ENCODE measurements at regions not wholly inside any gene's neighbourhood (a gene's known extent, or its start where the extent isn't known, plus 50 kb on each side); places are given as distances from the start of the nearest gene placed in this dataset.

- no peak for DNase-seq
Observed at GRCh38 chr3:107062310-107062709, 314.9 kb upstream of the CCDC54 start.

DNA sequence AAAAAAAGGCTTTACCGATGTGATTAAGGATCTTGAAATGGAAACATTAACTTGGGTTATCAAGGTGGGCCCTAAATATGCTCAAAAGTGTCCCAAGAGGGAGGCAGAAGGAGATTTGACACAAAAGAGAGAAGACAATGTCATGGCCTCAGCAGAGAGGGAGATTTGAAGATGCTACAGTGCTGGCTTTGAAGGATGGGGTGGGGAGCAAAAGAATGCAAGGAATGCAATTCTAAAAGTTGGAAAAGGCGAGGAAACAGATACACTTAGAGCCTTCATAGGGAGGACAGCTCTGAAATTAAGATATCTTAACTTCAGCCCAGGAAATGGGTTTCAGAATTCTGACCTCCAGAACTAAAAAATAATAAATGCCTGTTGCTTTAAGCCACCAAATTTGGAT is 314.5 kb upstream of the CCDC54 start:
- DNase-seq = peak; percentile 65

DNA sequence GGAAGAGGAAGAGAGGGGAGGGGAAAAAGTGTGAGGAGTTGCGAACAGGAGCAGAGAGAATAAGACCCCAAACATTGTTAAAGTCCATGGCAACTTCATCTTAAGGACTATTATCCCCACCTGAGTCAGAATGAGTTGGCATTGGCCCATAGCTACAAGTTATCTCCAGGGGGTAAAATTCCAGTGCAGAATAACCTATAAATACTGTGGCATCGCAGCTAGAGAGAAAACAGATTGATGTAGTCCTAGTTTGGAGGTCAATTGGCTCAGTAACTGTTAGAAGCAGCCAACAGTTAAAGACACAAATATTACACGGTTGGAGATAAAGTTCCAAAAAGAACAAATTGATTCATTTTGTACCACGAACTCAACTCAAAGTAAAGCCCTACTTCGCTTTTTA is 313.9 kb upstream of the CCDC54 start:
- peak; percentile 60 for DNase-seq

DNA sequence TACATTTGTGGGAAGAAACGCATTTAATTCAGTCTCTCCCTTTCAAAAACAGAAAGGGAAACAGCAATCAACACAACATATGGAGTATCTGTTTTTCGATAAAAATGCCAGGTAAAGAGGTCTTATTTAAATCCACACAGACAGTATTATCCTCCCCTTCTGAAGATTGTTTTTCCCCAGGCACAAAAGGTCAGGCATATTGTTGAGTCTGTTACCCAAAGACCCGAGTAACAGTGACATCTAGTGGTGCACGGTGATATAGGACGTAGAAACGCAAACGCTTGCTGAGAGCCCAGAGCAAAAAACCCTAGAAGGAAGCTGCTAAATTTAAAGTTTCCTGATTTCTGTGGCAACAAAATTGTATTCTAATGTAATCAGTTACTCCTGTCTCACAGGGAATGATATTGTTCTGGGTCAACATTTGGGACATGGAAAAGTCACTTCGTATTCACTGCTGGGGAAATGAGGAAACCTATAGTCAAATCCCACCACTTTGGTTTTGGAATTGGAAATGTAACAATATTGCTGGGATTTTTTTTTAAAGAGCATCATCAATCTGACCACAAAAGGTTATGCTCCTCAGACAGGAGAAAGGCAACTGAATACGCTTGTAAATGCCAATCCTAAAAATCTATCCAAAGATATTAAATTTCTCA is 312.7 kb upstream of the CCDC54 start:
- DNase-seq = peak; percentile 79

DNA sequence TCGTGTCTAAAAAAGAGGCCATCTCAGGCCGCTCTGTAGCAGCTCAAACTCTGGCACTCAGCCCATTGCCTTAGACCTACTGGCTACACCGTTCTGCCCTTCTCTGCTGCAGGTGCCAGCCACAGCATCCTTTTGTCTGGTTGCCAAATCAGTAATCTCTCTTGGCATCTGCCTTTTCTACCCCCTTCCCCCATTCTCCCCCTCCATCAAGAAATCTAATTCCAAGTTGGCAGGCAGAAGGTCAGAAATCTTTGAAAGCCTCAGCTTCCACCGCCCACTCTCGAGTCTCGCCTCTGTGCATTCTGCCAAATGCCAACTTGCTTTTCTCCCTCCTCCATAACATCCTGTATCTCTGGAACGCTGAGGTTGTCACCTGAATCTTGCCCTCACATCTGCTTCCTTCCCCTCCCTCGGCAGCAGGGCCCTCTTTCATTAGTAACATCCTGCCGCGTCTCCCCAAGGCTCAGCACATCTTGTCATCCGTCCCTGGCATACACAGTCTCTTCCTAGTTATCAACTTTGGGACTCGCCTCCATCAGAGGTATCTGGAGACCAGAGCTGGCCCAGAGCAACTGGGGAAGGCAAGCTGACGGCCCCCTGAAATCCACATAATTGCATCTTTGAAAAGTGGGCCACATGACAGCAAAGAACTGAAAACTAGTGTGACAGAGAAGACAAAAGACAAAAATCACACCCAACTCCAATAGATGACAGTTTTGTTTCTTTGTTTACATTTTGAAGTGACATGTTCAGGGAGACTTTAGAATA is 312.0 kb upstream of the CCDC54 start:
- no peak for DNase-seq

DNA sequence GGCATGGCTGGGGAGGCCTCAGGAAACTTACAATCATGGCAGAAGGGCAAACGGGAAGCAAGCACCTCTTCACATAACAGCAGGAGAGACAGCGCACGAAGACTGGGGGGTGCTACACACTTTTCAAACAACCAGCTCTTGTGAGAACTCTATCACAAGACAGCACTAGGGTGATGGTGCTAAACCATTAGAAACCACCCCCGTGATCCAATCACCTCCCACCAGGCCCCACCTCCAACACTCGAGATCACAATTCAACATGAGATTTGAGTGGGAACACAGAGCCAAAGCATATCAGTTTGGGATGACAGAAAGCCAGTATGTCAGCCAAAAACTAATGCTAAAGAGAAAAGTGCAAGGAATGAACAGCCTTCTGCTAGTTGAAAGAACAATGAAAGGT is 309.8 kb upstream of the CCDC54 start:
- DNase-seq = no peak

- peak; percentile 81 for DNase-seq
Observed at GRCh38 chr3:107068980-107069379, 308.3 kb upstream of the CCDC54 start.

DNA sequence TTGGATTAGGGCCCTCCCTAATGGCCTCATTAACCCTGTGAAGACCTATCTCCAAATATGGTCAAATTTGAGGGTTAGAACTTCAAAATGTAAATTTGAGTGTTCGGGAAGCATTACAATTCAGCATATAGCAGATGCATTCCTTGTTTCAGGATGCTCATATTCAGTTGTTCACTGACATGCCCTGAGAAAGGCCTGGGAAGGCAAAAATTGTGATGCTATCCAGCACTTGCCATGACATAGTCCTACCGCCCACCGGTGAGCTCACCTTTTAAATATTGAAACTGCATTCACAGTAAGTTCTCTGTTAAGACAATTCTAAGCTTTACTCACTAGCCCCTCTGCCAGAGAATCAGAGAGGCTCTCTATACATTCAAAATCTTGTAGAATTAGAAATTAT is 300.3 kb upstream of the CCDC54 start:
- DNase-seq = no peak

DNA sequence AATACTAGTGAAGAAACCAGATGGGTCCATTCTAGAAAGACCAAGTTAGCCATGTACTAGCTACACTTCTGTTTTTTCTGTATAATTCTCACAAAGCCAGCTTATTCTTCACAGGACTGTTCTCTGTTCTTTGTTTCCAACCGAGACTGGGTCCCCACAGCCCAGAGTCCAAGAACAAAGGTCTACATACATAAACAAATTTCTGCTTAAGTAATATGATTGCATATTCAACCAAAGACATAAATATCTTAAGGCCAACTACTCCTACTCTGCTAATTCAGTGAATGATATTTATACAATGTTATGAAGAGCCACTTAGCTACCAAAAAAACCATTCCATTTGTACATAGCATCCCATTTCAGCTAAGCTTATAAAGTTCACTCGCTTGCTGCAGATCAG is 299.8 kb upstream of the CCDC54 start:
- DNase-seq = no peak

DNA sequence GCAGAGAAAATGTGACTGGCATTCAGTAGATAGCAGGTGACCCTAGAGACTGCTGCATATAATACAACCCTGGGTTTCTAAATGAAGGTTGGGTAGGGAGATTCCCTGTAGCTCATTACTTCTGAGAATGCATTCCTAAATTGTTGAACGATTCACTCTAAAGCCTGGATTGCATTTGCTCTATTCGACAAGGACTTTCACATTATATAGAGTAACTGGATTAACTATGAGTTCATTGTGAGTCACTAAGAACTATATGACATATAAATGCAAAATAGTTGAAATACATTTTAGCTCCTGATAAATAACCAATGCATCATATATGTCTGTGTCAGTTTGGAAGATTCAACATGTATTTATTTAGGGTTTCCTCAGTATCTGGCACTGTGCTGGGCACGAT is 294.7 kb upstream of the CCDC54 start:
- peak; percentile 24 for DNase-seq

- DNase-seq = peak; percentile 53
Observed at GRCh38 chr3:107085261-107085660, 292.0 kb upstream of the CCDC54 start.

GRCh38 chr3:107092121-107092520 is 285.1 kb upstream of the CCDC54 start:
- DNase-seq = no peak

- no peak for DNase-seq
Observed at GRCh38 chr3:107098864-107099263, 278.4 kb upstream of the CCDC54 start.

DNA sequence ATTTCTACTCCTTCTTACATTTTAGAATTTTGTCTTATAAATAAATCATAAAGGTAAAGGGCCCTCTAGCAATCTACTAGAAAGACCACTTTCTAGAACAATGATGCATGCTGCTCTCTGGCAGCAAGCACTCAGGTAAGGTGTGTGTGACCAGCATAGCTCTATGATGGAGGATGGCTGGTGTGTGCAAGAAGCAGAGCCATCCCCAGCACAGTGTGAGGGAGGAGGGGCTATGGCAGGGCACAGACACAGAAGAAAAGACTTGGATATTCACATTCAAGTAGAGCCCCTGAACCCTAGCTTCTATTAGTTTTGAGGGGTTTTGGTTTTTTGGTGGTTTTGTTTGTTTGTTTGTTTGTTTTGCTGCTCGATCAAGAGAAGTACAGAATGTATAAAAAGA is 277.1 kb upstream of the CCDC54 start:
- no peak for DNase-seq

DNA sequence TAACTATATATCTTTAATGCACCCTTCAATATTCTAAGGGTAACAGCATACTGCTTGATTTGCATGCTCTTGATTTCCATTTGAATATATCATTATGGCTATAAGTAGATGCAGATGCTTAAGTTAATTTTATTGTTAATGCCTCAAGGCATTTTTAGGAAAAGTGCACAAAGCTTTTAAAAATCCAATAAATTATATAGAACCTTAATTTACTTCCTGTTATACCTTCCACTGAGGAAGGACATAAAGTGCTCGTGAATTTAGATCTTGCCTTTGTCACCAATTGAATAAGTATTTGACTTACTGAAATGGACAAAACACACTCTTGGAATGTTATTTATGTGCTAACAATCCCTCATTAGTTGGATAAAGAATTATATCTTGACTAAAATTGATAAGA is 276.7 kb upstream of the CCDC54 start:
- DNase-seq = no peak

DNA sequence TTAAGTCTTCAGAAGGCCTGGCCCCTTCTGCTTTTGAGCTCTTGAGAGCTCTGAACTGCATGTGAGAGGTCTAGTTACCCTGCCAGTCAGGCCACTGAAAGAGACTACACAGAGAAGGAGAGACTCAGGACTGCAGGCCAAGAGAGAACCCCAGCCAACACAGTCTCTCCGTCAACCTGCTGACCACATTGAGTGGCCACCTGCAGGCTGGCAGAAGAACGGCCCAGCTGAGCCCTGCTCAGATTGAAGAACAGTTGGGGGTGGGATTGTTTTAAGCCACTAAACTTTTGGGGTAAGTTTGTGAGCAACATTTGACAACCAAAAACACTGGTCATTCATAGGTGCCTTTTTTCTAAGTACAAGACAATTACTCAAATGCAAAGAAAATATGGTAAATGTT is 273.5 kb upstream of the CCDC54 start:
- no peak for DNase-seq

DNA sequence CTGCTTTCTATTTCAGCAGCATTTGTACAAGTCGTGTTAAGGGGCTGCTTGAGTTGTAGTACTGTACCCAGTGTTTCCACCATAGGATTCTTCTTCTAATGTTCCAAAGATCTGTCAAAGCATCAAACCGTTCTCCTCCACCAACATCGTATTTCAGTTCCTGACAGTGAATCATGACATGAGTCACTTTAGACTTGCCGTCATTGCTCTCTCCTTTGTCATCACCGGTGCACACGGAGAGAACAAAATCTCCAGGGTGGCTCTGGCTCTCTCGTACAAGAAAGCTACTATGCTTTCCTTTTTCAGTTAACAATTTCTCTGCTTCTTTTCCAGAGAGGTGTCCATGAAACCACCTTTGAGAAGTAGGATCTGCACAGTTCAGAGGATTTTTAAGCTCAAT is 270.9 kb upstream of the CCDC54 start:
- peak; percentile 50 for DNase-seq

DNA sequence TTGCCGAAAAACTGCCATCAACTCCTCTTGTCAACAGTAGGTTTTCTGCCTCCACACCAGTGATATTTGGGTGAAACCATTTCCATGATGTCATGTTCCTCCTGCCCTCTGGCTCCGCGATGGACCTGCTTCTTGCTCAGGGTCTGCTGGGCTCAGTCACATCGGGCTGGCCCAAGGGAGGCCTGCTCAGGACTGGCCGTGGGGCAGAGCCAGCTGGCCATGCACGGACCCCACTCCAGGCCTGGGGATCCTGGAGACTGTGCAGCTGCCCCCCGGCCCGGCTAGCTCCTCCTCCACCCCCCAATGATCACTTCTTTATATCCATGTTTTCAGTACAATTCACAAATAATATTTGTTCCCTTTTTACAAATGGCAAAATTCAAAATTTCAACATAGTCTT is 270.3 kb upstream of the CCDC54 start:
- DNase-seq = no peak

DNA sequence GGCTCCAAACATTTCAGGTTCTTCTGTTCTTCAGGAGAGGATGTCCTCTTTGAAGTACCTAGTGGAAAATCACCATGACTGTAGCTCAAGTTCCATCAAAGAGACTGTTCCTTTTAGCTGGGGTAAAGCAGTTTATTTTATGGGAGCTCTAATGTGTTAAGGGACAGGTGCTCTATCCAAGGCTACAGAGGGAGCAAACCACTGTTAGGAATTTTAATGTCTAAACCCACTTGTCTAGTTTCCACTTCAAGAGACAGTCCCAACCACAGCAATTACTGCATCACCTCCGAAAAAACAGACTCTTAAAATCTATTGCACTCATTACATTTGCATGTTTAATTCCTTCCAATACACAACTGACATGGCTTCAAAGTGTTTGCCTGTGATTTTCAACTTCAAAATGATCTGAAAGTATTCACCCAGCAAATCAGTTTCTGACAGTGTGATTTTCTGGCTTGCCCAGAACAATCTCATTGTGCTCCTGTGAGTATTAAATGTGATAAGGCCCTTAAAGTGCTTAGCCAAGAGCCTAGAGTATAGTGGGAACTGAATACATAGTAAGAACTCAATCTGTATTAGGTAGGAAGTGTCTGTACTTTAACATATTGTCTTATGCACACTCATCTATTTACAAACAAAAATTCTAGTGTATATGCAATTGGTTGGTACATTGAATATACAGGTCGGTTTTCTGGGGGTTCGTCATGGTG is 266.5 kb upstream of the CCDC54 start:
- no peak for DNase-seq

GRCh38 chr3:107111872-107112271 is 265.4 kb upstream of the CCDC54 start:
- DNase-seq = no peak

- DNase-seq = no peak
Observed at GRCh38 chr3:107112356-107112755, 264.9 kb upstream of the CCDC54 start.

GRCh38 chr3:107116251-107116650 is 261.0 kb upstream of the CCDC54 start:
- DNase-seq = no peak

GRCh38 chr3:107117156-107117555 is 260.1 kb upstream of the CCDC54 start:
- no peak for DNase-seq

- peak; percentile 72 for DNase-seq
Observed at GRCh38 chr3:107117922-107118536, 259.2 kb upstream of the CCDC54 start.
